Lower leg skin (tissue), 3 donors: ENCODE measurements at regions not wholly inside any gene's neighbourhood (a gene's known extent, or its start where the extent isn't known, plus 50 kb on each side); places are given as distances from the start of the nearest gene placed in this dataset.
"Not testable (repeated sequence)": the region's sequence is repeated elsewhere in the genome, so short reads cannot be mapped to it uniquely, and the experiment has no call there.

ENCODE experiments used
- POLR2A ChIP-seq, 2 donors: fragments of 450-650 bp; IDR thresholded peaks; one replicate each; pipeline ENCODE4 v1.6.1; 2016 to 2017; ENCODE audit warnings: antibody characterized with exemption in 2 of 2, mild to moderate bottlenecking in 1 of 2, moderate library complexity in 1 of 2
- TF ChIP-seq, protein P1 (sequence below), 3 donors: fragments of 450-650 bp; IDR thresholded peaks; one replicate each; pipeline ENCODE4 v1.5.1; 2016; ENCODE audit warnings: antibody characterized with exemption in 3 of 3, mild to moderate bottlenecking in 3 of 3, moderate library complexity in 2 of 3

DNA sequence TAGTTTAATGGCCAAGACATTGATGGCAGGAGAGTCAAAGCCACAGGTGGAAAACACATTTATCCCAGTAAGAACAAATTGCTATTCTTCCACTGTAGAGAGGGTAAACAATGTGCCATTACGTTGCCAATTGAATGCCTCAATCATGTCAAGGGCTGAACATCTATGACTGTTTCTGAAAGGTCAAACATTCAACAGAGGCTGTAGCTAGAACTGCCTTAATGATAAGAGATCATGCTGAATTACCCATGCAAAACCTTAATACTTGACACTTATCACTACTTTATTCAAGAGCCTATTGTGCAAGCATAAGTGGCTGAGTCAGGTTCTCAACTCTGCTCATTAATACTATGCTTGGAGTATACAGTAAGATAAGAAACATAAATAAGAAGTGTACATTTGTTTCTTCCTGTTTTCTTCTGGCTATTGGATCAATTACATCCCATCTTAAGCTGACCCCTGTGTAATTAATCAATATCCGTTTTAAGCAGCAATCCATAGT is 409.5 kb downstream of the OR4F29 start:
- TF ChIP-seq POLR2A (IDR thresholded peaks at IDR 0.05), result not testable (repeated sequence)
- TF ChIP-seq, protein P1, sequence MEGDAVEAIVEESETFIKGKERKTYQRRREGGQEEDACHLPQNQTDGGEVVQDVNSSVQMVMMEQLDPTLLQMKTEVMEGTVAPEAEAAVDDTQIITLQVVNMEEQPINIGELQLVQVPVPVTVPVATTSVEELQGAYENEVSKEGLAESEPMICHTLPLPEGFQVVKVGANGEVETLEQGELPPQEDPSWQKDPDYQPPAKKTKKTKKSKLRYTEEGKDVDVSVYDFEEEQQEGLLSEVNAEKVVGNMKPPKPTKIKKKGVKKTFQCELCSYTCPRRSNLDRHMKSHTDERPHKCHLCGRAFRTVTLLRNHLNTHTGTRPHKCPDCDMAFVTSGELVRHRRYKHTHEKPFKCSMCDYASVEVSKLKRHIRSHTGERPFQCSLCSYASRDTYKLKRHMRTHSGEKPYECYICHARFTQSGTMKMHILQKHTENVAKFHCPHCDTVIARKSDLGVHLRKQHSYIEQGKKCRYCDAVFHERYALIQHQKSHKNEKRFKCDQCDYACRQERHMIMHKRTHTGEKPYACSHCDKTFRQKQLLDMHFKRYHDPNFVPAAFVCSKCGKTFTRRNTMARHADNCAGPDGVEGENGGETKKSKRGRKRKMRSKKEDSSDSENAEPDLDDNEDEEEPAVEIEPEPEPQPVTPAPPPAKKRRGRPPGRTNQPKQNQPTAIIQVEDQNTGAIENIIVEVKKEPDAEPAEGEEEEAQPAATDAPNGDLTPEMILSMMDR (IDR thresholded peaks at IDR 0.05), result not testable (repeated sequence)
